HG02840 (cell line): ENCODE measurements at regions not wholly inside any gene's neighbourhood (a gene's known extent, or its start where the extent isn't known, plus 50 kb on each side); places are given as distances from the start of the nearest gene placed in this dataset.
"Not testable (repeated sequence)": the region's sequence is repeated elsewhere in the genome, so short reads cannot be mapped to it uniquely, and the experiment has no call there.

Experiments used
- ATAC-seq: cut with Tn5 transposase; IDR thresholded peaks from one replicate; pipeline ENCODE4 v1.9.1; 2021; ENCODE audit warnings: mild to moderate bottlenecking, moderate library complexity, moderate number of reproducible peaks; ENCODE audit not compliant: unreplicated experiment, low FRiP score

DNA sequence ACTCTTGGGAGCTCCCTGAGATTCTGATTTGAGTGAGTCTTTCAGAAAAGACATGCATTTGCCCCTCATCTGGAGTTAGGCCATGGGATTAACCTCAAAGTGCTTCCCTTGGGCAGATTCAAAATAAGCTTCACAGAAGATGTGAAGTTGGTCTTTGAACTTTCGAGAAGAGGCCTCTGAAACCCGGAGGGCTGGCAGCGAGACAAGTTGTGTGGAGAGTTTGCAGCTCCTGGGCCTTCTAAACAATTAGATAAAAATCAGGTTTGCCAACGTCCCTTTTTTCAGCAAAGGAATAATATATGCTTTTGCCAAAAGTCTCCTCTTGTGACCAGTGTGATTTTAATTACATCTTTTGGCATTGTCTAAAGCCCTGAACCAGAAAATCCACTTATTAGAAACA is 489.7 kb downstream of the SOX11 start:
- ATAC-seq: no peak

DNA sequence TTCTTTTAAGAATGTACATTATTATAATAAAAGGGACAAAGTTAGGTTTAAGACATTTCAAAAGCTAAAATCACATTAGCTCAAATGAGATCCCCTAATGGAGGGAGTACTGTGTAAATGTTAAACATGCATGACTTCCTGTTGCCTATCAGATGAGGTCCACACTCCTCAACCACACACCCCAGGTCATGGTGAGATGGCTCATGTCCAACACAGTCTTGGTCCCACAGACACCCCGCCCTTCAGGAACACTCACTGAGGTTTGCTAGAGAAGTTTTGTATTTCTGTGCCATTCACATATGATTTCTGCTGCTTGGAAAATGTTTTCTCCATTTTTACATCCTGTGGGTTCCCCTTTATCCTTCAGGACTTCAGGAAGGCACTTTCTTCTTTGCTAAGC is 491.0 kb downstream of the SOX11 start:
- no peak for ATAC-seq

DNA sequence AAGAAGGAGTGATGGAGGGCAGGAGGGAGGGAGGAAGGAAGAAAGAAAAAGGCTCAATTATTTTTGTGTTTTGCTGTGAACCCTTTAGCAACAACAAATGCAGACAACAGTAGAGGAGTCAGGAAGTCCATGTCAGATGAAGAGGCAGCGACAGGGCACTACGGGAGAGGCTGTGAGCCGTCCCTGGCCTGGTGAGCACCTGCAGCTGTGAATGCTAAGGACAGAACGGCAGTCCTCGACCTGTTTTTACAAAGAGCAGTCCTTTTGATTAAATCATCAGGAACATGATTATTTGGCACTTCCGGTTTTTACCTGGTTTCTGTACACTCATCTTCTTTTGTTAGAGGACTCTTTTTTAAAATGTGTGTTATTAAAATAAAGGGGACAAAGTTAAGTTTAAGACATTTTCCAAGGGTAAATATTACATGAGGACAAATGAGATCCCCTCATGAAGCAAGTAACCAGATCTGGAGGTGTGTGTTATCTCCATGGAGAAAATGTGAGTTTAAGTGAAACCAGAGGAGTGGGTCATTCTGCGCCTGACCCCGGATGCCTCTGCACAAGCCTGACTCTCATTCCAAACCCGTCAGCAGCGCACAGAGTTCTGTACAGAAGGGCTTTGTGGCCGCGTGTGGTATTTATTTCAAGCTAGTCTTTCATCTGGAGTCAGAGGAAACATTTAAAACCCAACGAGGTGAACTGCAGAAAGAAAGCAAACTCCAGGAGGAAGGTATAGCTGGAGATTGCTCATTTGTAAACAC is 492.5 kb downstream of the SOX11 start:
- no peak for ATAC-seq

DNA sequence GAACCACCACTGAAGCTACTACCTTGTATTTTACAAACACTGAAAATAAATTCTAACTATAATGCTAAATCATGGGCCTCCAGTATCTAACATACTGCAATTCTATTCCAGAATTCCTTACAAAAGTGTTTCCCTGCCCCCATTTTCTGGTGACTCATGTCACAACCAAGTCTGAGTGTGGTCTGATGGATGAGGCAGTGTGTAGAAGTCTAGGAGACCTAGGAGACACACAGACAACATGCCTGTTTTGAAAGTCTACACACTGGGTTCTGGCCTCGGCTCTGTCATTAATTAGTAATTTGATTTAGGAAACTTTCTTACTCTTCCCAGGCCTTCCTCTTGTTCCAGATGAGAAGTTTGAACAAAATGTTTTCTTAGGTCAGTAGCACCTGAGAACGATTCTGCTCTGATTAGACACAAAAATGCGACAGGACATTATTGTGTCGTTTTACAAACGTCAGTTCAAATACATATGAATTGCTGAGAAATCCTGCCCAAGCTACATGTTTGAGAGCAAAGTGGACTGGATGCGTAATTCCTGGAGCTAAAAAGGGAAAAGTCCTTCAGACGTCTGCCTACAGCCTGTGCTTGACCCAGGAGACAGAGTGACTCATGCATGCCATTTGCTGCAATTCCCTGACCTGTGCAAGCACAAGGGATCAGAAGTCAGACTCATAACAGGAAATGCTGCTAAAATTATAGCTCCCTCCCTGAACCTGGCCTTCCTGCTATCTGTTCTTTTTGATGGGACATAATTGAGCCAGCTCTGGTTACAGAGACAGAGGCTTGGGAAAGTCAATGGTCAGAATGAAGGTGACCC is 494.4 kb downstream of the SOX11 start:
- no peak for ATAC-seq

DNA sequence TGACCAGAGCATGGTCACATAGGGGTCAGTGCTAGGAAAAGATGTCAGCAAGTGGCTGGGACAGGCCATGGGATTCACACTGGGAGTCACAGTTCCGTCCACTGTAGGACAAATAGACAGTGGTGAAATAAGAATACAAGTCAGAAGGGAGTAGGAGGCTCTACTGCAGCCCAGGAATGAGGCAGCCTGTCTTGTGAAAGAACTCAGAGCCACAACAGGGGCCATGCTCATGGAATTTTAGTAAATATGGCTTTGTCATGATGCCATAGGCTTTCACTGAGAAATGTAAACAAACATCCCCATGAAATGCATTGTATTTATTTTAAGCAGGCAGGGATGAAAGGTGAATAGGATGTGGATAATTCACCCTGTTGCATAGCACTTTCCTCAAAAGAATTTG is 504.3 kb downstream of the SOX11 start:
- ATAC-seq: no peak

DNA sequence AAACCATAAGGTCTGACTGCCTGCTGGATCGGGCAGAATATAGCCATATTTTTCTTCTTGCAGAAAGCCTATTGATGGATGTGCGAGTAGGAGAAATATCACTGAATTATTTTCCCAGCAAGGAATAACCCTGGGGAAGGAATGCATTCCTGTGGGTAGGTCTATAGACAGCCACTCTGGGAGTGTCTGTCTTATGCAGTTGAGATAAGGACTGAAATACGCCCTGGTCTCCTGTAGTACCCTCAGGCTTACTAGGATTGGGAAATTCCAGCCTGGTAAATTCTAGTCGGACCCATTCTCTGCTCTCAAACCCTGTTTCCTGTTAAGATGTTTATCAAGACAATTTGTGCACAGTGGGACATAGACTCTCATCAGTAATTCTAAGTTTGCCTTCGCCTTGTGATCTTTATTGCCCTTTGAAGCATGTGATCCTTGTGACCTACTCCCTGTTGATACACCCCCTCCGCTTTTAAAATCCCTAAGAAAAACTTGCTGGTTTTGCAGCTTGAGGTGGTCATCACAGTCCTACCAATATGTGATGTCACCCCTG is 506.3 kb downstream of the SOX11 start:
- ATAC-seq: not testable (repeated sequence)

DNA sequence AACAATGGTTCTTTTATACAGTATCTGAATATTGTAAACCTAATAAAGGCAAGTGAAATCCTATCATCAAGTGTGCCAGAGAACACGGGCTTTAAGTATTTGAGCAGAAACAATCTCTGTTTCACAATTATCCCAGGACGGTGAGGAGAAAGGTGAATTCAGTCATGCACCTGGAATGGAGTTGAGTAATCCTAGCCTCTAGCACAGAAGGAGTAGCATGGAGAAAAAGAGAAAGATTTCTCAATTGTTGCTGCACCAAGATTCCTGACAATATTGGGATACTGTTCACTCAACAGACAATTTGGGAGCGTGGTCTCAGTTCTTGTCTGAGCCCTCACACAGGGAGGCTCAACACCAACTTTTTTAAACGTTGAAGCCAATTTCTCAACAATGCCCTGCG is 510.6 kb downstream of the SOX11 start:
- no peak for ATAC-seq

DNA sequence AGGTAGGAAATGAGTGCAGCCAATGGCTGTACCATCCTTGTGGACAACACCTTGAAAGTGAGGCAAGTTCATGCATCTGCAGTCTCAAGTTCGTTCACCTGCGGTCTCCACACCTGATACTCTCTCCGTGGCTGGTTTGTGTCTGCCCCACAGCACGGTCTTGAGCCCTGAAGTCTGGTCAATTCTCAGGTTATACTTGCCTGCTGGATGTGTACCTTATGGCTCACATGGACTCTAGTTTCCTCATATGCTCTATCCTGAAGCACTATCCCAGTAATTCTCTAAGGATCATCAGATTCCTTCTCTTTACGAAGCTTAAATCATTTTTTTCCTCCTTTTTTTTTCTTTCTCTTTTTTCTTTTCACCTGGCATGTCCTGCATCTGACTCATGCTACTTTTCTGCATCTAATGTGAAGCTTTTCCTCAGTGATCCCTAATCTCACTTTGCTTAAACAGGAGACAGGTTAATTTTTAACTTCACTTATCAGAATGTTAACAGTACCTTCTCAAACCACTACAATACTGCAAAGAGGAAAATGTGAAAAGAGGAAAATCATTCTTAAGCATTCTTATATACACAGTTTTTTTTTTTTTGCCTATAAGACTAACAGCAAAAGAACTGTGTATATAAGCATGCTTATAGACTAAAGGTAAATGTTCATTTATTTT is 511.2 kb downstream of the SOX11 start:
- ATAC-seq: no peak

DNA sequence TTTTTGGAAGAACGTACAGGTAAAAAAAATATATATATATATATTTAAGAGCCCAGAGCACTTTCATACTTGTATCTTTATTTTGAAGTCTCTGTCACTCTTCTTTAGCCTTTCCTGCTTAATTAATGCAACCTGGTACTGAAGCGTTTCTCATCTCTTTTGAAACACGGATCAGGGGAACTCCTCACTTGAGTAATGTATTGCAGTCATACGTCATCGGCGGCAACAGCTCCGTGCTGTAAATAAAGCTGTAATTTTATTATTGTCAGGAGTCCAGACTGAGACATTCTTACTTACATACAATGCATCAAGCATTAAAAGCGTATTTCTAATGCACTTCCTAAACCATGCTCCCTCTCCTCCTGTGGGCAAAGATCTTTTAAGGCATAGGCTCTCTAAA is 514.7 kb downstream of the SOX11 start:
- ATAC-seq: no peak

DNA sequence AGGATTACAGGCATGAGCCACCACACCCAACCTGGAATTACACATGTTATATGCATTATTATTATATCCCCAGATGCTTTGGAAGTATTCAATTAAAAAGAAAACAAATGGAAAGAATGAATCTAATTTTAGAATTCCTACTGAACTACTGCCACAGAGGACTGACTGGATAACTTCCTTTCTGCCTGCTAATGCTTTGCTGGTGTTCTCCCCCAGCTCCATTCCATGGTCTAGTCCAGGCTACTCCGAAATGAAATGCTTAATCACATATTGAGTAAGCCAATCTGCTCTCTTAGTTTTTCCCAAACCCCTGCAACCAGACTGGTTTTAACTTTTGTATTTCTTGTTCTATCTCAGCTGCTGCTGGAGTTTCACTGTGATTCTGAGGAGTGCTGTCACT is 519.1 kb downstream of the SOX11 start:
- ATAC-seq: no peak

DNA sequence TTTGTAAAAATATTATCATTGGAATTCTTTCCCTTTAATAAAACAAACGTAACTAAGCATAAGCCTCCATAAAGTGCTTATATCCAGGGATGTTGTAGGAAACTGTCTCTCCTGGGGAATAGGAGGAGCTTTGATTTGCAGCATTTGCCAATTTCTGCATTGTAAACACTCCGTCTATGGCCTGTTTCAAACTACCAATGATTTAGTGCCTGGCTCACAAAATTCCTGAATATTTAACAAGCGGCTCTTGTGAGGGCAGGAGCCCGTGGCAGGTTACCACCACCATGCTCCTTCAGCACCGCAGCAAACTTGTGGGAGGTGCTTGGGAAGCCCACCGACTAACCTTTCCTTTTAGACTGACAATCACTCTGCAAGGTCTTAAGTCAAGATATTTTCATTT is 520.3 kb downstream of the SOX11 start:
- ATAC-seq: no peak

DNA sequence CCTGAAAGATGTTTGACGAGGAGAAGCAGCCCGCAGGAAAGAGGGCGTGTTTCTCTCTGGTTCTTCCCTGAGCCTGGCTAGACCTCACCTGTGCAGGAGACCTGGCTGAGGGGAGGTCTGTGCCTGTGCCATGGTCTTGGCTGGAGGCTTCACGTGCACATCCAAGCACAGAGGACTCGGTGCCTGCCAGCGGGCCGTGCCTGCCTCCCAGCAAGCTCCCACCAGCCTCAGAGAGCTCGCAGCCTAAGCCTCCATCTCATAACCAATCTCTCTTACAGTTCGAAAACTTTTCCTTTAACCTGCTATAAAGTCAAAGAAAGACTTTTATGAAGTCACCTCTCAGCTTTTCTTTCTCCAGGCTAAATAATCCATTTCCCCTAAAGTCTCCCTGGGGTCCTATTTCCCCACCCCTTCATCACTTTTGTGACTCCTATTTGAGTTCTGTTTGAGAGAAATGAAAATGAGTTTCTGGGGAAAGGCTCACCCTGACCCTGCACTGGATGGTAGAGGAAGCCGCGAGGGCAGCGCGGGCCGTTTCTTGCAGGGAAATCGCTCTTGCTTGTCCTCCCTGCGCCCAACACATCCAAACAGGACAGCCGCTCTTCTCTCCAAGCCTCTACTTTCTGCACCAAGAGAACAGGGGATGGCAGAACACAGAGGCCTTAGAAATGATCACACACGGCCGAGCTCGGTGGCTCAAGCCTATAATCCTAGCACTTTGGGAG is 521.0 kb downstream of the SOX11 start:
- ATAC-seq: no peak

DNA sequence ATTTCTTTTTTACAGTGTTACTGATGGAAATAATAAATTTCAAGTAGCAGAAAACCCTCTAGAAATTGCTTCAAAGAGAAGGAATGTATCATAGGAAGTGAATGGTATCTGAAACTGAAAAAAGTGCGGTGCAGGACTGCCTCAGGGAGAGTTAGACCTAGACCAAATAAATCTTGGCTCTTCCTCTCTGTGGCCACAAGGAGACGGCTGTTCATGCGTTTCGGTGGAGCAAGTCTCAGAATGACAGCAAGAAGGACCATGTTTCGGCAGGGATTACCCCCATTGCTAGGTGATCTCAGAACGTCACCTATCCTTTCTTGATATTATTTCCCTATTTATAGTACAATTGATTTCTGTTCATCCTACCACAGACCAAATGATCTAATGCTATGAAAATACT is 522.3 kb downstream of the SOX11 start:
- ATAC-seq: no peak

DNA sequence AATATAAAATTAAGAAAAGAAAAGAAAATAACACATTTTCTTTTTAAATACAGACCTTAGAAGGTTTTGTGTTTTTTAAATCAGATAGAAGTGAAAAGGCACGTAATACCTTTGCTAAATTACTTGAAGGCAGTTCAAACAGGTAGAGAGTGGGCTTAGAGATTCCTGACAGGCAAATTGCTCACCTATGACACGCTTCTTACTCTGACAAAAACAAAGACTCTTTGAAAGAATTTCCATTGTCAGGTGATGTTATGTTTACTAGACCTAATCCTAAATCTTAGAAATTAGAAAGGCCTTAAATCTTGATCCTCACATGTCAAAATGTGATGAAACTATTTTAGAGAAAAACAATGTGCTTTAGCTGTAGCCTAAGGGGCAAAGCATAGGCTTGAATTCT is 522.9 kb downstream of the SOX11 start:
- ATAC-seq: no peak

DNA sequence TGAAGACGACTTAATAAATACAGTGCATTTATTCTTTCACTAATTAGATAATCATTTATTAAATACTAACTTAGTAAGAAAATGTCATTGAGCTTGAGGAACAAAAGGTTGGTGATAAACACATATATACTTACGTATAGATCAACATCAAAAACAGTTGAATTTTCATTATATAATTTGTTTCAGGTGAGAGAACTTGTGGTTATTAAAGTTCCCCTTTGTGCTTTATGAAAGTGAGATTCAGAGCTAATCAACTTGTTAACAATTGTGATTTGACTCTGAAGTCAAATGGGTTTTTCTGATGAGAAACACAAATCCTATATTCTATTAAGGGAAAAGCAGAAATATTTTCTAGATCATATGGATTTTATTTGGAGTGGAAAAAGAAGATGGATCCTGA is 524.0 kb downstream of the SOX11 start:
- ATAC-seq: no peak

DNA sequence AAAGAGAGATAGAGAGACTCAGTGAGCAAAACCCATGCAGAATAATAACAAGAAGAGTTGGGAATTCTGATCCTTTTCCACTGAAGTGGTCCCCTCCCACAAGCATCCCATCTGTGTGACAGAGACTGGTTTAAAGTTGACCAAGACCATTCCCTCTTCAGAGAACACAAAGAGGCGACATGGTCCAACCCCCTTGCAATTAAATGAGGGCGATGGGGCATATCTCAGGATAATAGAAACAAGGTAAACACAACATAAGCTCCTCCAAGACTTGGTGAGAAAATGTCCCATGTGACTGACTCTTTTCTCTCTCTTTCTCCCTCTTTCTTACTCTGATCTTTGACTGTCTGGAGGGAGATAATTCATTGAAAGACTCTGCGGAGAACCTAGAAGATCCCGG is 526.7 kb downstream of the SOX11 start:
- ATAC-seq: no peak

DNA sequence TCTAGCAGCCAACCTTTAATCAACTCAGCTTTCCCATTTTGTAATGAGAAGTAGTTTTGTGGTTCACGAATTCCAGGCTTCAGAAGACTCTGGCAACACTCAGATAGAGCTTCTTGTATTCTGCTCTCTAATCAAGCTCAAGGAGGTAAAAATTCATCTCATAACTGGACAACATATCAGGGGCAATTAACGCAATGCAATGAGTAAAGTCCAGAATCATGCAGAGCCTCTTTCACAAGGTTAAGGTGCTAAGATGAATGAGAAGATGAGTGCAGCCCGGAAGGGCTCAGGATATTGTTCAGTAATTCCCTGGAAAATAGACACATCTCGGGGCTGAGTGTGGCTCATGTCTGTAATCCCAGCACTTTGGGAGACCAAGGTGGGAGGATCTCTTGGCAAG is 527.7 kb downstream of the SOX11 start:
- no peak for ATAC-seq

DNA sequence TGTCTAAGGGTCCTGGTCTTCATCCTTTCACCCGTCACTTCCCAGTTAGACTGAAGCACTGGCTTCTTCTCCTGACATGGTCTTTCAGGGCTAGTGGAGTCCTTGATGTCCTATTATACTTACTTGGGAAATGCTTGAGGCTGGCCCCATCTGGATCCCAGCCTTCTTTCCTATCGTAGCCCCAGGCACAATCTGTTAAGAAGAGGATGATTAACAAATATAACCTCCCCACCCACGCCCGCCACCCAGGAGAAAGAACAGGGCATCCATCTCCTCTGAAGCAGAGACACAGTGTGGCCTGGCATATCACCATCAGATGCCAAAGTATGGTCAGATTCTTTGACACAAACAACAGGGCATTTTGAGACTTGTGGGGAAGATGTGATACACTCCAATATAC is 530.1 kb downstream of the SOX11 start:
- no peak for ATAC-seq

DNA sequence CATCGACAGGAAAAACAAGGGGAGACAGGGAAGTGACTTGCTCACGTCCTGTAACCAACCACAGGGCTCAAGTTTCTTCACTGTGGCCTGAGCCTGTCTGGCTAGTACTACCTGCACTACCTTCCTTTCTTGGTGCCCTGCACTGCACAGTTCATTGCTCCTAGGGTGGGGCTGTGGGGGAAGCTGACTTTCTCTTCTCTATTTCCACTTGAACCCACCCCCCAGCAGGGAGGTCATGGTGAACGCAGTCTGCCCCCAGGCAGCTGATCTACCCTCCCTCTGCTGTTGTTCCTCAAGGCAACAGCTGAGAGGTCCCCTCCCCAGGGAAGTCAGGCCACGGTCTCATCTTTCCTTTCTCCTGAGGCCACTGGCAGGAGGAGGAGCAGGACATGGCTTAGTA is 532.1 kb downstream of the SOX11 start:
- peak; percentile 56 for ATAC-seq

DNA sequence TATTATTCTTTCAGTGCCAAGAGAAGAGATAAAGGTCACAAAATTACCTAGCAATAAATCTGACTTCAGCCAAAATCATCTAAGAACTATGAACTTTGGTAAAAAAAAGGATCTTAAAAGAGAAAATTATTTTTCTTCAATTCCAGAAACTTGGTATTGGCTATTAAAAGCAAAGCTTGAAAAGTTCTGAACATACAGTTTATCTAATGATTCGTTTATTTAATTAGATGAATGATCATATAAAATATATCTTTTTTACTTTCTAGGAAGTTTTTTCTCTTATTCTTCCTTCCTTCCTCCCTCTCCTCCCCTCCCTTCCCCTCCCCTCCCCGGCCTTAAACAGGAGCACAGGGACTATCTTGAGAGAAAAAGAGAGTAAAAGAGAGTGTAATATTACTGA is 536.1 kb downstream of the SOX11 start:
- ATAC-seq: no peak

DNA sequence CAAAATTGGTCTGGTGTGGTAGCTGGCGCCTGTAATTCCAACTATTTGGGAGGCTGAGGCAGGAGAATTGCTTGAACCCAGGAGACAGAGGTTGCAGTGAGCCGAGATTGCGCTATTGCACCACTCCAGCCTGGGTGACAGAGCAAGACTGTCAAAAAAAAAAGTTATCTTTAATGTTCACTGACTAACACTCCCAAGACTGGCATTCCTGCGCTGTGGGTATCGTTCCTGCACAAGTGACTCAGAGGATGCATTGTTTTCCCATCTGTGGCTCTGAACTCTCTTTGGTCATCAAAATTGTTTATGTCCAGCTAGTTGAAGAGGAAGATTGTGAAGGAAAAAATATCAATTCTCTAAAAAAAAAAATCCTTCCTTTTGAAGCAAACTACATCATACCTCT is 539.0 kb downstream of the SOX11 start:
- ATAC-seq: no peak
